MM.1S (cell line): ENCODE measurements at regions not wholly inside any gene's neighbourhood (a gene's known extent, or its start where the extent isn't known, plus 50 kb on each side); places are given as distances from the start of the nearest gene placed in this dataset.

ENCODE experiments used
- DNase-seq: peaks from one replicate; pipeline ENCODE4 v3.0.0-alpha.2; 2015
- H2AFZ ChIP-seq: fragments of 300-600 bp; sonication (generic); 2 replicates; pipeline ENCODE4 v1.6.0; 2016; ENCODE audit warnings: antibody characterized with exemption, low read length
- H3F3A ChIP-seq: fragments of 300-600 bp; sonication (generic); 2 replicates; pipeline ENCODE4 v1.6.1; 2016; ENCODE audit warnings: mild to moderate bottlenecking, antibody characterized with exemption, low read length, moderate library complexity, mixed read lengths; ENCODE audit not compliant: insufficient read depth
- H3K27ac ChIP-seq: fragments of 300-600 bp; sonication (generic); 2 replicates; pipeline ENCODE4 v1.5.1; 2016; ENCODE audit warnings: mild to moderate bottlenecking, low read length
- H3K27me3 ChIP-seq: fragments of 300-600 bp; sonication (generic); replicated peaks from 2 replicates; pipeline ENCODE4 v1.6.0; 2016; ENCODE audit warnings: low read length; ENCODE audit not compliant: insufficient read depth
- H3K36me3 ChIP-seq: fragments of 300-600 bp; sonication (generic); replicated peaks from 2 replicates; pipeline ENCODE4 v1.6.1; 2016; ENCODE audit warnings: mild to moderate bottlenecking, low read length, mixed read lengths; ENCODE audit not compliant: insufficient read depth
- H3K4me1 ChIP-seq: fragments of 300-600 bp; sonication (generic); 2 replicates; pipeline ENCODE4 v1.6.1; 2016; ENCODE audit warnings: low read length, mixed read lengths
- H3K4me2 ChIP-seq: fragments of 300-600 bp; sonication (generic); 2 replicates; pipeline ENCODE4 v1.6.0; 2016; ENCODE audit warnings: low read depth, low read length
- H3K4me3 ChIP-seq: fragments of 300-600 bp; sonication (generic); 2 replicates; pipeline ENCODE4 v1.5.1; 2016; ENCODE audit warnings: low read length, mixed read lengths
- H3K79me2 ChIP-seq: fragments of 300-600 bp; sonication (generic); 2 replicates; pipeline ENCODE4 v1.6.1; 2016; ENCODE audit warnings: mixed run types, low read length, mixed read lengths
- H3K9ac ChIP-seq: fragments of 300-600 bp; sonication (generic); 2 replicates; pipeline ENCODE4 v1.6.1; 2016; ENCODE audit warnings: low read length, mixed read lengths
- H3K9me2 ChIP-seq: fragments of 300-600 bp; sonication (generic); replicated peaks from 2 replicates; pipeline ENCODE4 v1.6.1; 2016; ENCODE audit warnings: mild to moderate bottlenecking, low read length, mixed read lengths; ENCODE audit not compliant: insufficient read depth
- H3K9me3 ChIP-seq: fragments of 300-600 bp; sonication (generic); replicated peaks from 2 replicates; pipeline ENCODE4 v1.6.1; 2016; ENCODE audit warnings: mild to moderate bottlenecking, low read length, mixed read lengths; ENCODE audit not compliant: insufficient read depth
- H4K20me1 ChIP-seq: fragments of 300-600 bp; sonication (generic); 2 replicates; pipeline ENCODE4 v1.6.1; 2016; ENCODE audit warnings: mild to moderate bottlenecking, low read length, moderate library complexity, mixed read lengths; ENCODE audit not compliant: insufficient read depth
- EZH2 ChIP-seq: fragments of 300-600 bp; sonication (generic); optimal IDR thresholded peaks from 2 replicates; pipeline ENCODE3; 2017; ENCODE audit warnings: low read depth, mild to moderate bottlenecking, antibody characterized with exemption, low read length, mixed read lengths
- EZH2phosphoT487 ChIP-seq: fragments of 300-600 bp; sonication (generic); IDR thresholded peaks from 2 replicates; pipeline ENCODE4 v1.6.1; 2018; ENCODE audit warnings: antibody characterized with exemption, low read length
- TF ChIP-seq, protein P1 (sequence below): fragments of 300-600 bp; sonication (generic); IDR thresholded peaks from 2 replicates; pipeline ENCODE4 v1.5.1; 2016; ENCODE audit warnings: antibody characterized with exemption, low read length, mixed read lengths

DNA sequence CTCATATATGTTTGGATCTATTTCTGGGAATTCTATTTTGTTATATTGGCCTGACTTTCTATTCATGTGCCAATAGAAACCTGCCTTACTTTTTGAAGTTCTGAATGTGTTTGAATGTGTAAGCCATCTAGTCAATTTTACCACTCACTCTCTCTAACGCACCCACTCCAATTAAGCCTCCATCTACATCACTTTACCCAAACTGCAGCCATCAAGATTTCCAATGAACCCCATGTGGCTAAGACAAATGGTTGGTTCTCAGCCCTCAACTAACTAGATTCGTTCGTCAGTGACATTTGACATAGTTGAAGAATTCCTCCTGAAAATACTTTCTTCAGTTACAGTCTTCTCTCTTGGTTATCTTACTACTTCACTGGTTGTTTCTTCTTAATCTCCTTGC, 137.3 kb upstream of the FSHR start:
- TF ChIP-seq, protein P1, sequence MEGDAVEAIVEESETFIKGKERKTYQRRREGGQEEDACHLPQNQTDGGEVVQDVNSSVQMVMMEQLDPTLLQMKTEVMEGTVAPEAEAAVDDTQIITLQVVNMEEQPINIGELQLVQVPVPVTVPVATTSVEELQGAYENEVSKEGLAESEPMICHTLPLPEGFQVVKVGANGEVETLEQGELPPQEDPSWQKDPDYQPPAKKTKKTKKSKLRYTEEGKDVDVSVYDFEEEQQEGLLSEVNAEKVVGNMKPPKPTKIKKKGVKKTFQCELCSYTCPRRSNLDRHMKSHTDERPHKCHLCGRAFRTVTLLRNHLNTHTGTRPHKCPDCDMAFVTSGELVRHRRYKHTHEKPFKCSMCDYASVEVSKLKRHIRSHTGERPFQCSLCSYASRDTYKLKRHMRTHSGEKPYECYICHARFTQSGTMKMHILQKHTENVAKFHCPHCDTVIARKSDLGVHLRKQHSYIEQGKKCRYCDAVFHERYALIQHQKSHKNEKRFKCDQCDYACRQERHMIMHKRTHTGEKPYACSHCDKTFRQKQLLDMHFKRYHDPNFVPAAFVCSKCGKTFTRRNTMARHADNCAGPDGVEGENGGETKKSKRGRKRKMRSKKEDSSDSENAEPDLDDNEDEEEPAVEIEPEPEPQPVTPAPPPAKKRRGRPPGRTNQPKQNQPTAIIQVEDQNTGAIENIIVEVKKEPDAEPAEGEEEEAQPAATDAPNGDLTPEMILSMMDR = no peak
- TF ChIP-seq EZH2phosphoT487 (no peak), EZH2 (no peak)
- Histone ChIP-seq H3K4me1 (no peaks in the 10 kb centered on the region), H3K79me2 (no peaks in the 10 kb centered on the region), H3K27ac (no peak overlapping the region), H3K36me3 (no peaks in the 10 kb centered on the region), H3K9me2 (no peaks in the 10 kb centered on the region), H3K4me2 (no peak overlapping the region), H3F3A (no peaks in the 10 kb centered on the region), H4K20me1 (no peaks in the 10 kb centered on the region), H3K4me3 (no peak overlapping the region), H2AFZ (no peak overlapping the region), H3K9ac (no peak overlapping the region), H3K9me3 (no peaks in the 10 kb centered on the region), H3K27me3 (no peaks in the 10 kb centered on the region)
- DNase-seq = no peak

GRCh38 chr2:49289711-49290110, 135.4 kb upstream of the FSHR start:
- H3K9me3 ChIP-seq = no peaks in the 10 kb centered on the region
- no peak for DNase-seq
- no peak overlapping the region for H3K4me2 ChIP-seq
- TF ChIP-seq EZH2phosphoT487 (no peak), EZH2 (no peak)
- TF ChIP-seq, protein P1 = no peak
- H3K4me3 ChIP-seq = no peak overlapping the region
- H3F3A ChIP-seq = no peaks in the 10 kb centered on the region
- H3K79me2 ChIP-seq = no peaks in the 10 kb centered on the region
- no peaks in the 10 kb centered on the region for H4K20me1 ChIP-seq
- H3K27ac ChIP-seq = no peak overlapping the region
- no peaks in the 10 kb centered on the region for H3K9me2 ChIP-seq
- H3K27me3 ChIP-seq = no peaks in the 10 kb centered on the region
- H3K36me3 ChIP-seq = no peaks in the 10 kb centered on the region
- no peak overlapping the region for H2AFZ ChIP-seq
- no peaks in the 10 kb centered on the region for H3K4me1 ChIP-seq
- no peak overlapping the region for H3K9ac ChIP-seq

DNA sequence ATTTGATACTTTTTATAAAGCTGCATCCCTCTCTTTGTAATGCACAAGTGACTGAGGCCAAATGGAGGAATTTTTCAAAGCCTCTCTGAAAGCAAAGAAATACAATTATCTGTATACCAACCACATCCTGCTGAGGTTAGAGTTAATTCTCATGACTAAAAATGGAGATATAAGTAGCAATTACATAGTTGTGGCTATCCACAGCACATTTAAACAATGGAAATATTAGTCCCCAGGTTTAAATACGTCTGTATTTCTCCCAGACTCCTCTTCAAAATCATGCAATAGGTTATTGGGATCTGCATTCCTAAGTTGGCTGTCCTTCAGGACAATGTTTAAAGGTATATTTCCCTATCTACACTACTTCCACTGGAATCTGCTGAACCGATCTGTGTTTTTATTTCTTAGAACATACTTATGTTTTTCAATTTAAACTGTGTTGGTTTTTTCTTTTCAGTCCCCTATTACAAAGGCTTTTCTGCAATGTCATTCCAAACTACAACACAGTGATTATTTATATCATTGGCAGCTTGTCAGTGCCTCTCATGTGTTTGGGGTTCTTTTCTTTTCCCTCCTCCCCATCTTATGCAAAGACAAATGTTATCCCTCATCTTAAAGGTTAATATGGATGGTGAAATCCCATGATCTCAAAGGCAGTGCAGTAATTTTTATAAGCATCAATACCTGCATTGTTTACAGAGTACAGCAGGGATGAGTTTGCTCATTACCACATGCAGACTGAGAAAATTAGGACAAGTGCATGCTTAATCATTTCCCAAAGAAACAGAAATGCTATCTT, 134.8 kb upstream of the FSHR start:
- Histone ChIP-seq H3K79me2 (no peaks in the 10 kb centered on the region), H3K9me3 (no peaks in the 10 kb centered on the region), H2AFZ (no peak overlapping the region), H3F3A (no peaks in the 10 kb centered on the region), H4K20me1 (no peaks in the 10 kb centered on the region), H3K27me3 (no peaks in the 10 kb centered on the region), H3K4me3 (no peak overlapping the region), H3K4me1 (no peaks in the 10 kb centered on the region), H3K4me2 (no peak overlapping the region), H3K36me3 (no peaks in the 10 kb centered on the region), H3K27ac (no peak overlapping the region), H3K9ac (no peak overlapping the region), H3K9me2 (no peaks in the 10 kb centered on the region)
- peak; percentile 9 for DNase-seq
- TF ChIP-seq EZH2 (no peak), EZH2phosphoT487 (no peak)
- TF ChIP-seq, protein P1 = no peak
